DND-41 (cell line): ENCODE measurements at regions not wholly inside any gene's neighbourhood (a gene's known extent, or its start where the extent isn't known, plus 50 kb on each side); places are given as distances from the start of the nearest gene placed in this dataset.

Experiments used
- CTCF ChIP-seq: IDR thresholded peaks from 2 replicates; pipeline ENCODE4 v1.5.1; 2012; ENCODE audit warnings: borderline replicate concordance, low read length, moderate library complexity, mild to moderate bottlenecking; ENCODE audit not compliant: poor library complexity, severe bottlenecking; ENCODE audit errors: extremely low read depth
- EZH2 ChIP-seq: IDR thresholded peaks from 3 replicates; pipeline ENCODE4 v1.6.1; 2012; ENCODE audit warnings: borderline replicate concordance, low read depth, mild to moderate bottlenecking, moderate library complexity, low read length, inconsistent platforms; ENCODE audit not compliant: severe bottlenecking

DNA sequence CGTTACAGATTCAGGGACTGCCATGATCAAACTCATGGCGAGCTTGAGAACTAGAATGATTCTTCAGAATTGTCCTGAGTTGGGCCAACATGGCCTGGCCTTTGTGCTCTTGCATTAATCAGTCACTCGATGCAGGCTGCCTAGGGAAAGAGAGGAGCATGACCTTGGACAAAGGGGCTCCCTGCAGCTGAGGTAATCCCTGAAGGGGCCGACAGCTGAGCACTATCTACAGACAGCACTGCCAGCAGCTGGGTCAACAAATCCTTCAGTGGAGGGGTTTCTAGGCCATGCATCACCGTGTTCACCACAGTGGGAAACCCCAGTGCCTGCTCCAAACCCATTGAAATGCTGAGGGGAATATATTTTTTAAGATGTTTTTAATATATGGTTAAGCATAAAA, 159.5 kb upstream of the POU2AF2 start:
- no peak for TF ChIP-seq CTCF
- TF ChIP-seq EZH2: no peak
